ENCODE measurements at regions not wholly inside any gene's neighbourhood (a gene's known extent, or its start where the extent isn't known, plus 50 kb on each side); places are given as distances from the start of the nearest gene placed in this dataset.

DNA sequence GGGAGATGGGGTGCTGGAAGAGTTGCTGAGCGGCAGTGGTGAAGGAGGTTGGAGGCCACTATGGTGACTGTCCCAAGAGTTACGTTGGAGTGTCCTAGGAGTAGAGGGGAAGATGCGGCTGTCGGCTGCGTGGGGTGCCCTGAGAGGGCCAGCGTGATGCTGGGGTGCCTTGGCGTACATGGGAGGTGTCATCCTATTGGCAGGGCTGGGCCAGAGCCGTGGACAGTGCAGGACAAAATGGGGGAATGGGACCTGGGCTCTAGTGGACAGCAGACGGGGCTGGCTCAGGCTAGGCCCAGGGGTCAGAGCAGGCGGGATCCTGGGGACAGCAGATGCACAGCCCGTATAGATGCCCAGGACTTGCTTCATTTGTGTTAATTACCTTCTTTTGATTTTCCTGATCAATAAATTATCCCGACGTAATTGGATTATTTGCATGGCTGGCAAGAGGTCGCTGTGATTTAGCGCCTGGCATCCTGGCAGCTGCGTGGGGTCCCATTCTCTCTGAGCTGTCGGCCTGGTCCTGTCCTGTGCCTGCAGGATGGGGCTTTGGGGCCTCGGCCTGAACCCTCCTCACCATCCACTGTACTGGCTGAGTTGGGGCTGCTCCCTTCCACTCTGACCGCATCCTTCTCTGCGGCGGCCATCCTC, 203.9 kb upstream of the C14orf180 start:
- Histone ChIP-seq H3K4me2 (no peak overlapping the region), H3K79me2 (no peaks in the 10 kb centered on the region), H4K20me1 (ENCODE audit: insufficient read depth, poor library complexity, severe bottlenecking) (no peaks in the 10 kb centered on the region), H3K27me3 (no peaks in the 10 kb centered on the region), H3K4me1 (ENCODE audit: insufficient read depth) (no peaks in the 10 kb centered on the region), H3K9me2 (replicated peaks; ENCODE audit: insufficient read depth) (no peaks in the 10 kb centered on the region), H3K4me3 (no peak overlapping the region), H3K27ac (no peak overlapping the region), H3K36me3 (replicated peaks; ENCODE audit: insufficient read depth, low read depth) (no peaks in the 10 kb centered on the region), H3K9me3 (ENCODE audit: low read depth) (no peaks in the 10 kb centered on the region), H2AFZ (no peak overlapping the region)
- TF ChIP-seq EZH2phosphoT487 (IDR thresholded peaks at IDR 0.05; ENCODE audit: low read depth, severe bottlenecking, unreplicated experiment) (no peak), EZH2 (IDR thresholded peaks at IDR 0.05; ENCODE audit: borderline replicate concordance) (no peak)
- TF ChIP-seq, protein P1, sequence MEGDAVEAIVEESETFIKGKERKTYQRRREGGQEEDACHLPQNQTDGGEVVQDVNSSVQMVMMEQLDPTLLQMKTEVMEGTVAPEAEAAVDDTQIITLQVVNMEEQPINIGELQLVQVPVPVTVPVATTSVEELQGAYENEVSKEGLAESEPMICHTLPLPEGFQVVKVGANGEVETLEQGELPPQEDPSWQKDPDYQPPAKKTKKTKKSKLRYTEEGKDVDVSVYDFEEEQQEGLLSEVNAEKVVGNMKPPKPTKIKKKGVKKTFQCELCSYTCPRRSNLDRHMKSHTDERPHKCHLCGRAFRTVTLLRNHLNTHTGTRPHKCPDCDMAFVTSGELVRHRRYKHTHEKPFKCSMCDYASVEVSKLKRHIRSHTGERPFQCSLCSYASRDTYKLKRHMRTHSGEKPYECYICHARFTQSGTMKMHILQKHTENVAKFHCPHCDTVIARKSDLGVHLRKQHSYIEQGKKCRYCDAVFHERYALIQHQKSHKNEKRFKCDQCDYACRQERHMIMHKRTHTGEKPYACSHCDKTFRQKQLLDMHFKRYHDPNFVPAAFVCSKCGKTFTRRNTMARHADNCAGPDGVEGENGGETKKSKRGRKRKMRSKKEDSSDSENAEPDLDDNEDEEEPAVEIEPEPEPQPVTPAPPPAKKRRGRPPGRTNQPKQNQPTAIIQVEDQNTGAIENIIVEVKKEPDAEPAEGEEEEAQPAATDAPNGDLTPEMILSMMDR (IDR thresholded peaks at IDR 0.05; ENCODE audit: poor library complexity): no peak
- no peak for DNase-seq (ENCODE audit: low spot score)
- 93% methylated on average over 21 of the region's 21 CpGs for WGBS (ENCODE audit: low lambda C conversion rate, missing lambda C conversion rate)

DNA sequence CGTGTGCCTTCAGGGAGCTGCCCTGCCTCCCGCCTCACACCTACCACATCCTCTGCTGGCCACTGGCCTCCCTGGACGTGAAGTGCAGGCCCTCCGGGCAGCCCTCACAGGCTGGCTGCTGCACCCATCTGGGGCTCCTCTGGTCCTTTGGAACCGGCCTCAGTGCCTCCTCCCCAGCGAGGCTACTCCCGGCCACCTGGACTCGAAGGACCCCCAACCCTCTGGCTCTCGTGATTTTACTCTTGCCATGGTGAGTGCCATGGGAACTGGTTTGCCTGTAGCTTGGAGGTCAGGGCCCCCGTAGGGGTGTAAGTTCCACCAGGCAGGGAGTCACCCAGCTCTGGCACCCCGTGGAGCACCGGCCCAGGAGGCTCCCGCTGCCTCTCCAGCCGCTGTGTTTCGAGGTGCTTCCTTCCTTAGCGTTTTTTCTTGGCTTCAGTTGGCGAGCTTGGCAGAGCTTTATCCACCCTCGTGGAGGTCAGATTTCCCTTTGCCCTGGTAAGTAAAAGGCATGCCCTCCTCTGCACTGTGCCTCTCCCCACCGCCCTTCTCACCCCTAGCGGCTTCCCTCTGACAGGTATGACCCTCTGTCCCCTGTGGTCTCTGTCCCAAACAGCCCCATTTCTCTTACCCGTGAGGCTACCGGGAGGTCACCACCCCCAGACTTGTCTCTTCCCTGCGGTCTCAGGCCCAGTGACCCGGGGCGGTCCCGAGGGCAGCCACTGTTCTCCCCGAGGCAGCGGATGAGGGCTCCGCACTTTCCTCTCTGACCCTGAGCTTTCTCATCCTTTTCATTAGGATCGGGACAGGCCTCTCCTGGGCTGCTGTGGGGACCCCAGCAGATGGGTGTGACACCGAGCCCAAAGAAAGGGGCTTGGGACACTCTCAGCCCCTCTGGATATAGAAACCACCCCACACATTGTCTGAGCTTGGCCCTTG, 203.1 kb upstream of the C14orf180 start:
- H3K36me3 ChIP-seq (replicated peaks; ENCODE audit: insufficient read depth, low read depth): no peaks in the 10 kb centered on the region
- DNase-seq (ENCODE audit: low spot score): no peak
- H3K9me3 ChIP-seq (ENCODE audit: low read depth): no peaks in the 10 kb centered on the region
- H3K4me3 ChIP-seq: no peak overlapping the region
- WGBS (ENCODE audit: low lambda C conversion rate, missing lambda C conversion rate): 91% methylated on average over 31 of the region's 31 CpGs
- no peak overlapping the region for H3K27ac ChIP-seq
- H2AFZ ChIP-seq: no peak overlapping the region
- H3K4me2 ChIP-seq: no peak overlapping the region
- no peaks in the 10 kb centered on the region for H4K20me1 ChIP-seq (ENCODE audit: insufficient read depth, poor library complexity, severe bottlenecking)
- no peaks in the 10 kb centered on the region for H3K79me2 ChIP-seq
- TF ChIP-seq EZH2 (IDR thresholded peaks at IDR 0.05; ENCODE audit: borderline replicate concordance) (no peak), EZH2phosphoT487 (IDR thresholded peaks at IDR 0.05; ENCODE audit: low read depth, severe bottlenecking, unreplicated experiment) (no peak)
- TF ChIP-seq, protein P1 (IDR thresholded peaks at IDR 0.05; ENCODE audit: poor library complexity): no peak
- no peaks in the 10 kb centered on the region for H3K9me2 ChIP-seq (replicated peaks; ENCODE audit: insufficient read depth)
- H3K4me1 ChIP-seq (ENCODE audit: insufficient read depth): no peaks in the 10 kb centered on the region
- H3K27me3 ChIP-seq: no peaks in the 10 kb centered on the region

DNA sequence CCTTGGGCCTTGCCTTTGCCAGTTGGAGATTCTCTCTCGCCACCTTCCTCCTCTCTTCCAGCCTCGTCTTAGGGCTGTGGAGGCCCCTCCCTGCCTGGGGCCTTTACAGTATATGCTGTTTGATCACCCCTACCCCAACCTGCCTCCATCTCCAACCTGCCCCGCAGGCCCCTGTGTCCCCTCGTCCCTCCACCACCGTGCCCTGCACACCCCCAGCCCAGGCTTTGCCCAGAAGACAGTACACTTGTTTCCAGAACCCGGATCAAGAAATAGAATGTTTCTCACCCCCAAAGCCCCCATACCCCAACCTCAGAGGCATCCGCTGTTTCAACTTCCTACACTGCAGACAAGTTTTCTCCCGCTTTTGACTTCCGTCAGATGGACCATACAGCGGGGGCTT, 202.3 kb upstream of the C14orf180 start:
- Histone ChIP-seq H3K79me2 (no peaks in the 10 kb centered on the region), H3K9me2 (replicated peaks; ENCODE audit: insufficient read depth) (no peaks in the 10 kb centered on the region), H3K27me3 (no peaks in the 10 kb centered on the region), H3K36me3 (replicated peaks; ENCODE audit: insufficient read depth, low read depth) (no peaks in the 10 kb centered on the region), H2AFZ (no peak overlapping the region), H4K20me1 (ENCODE audit: insufficient read depth, poor library complexity, severe bottlenecking) (no peaks in the 10 kb centered on the region), H3K4me2 (no peak overlapping the region), H3K9me3 (ENCODE audit: low read depth) (no peaks in the 10 kb centered on the region), H3K4me1 (ENCODE audit: insufficient read depth) (no peaks in the 10 kb centered on the region), H3K4me3 (no peak overlapping the region), H3K27ac (no peak overlapping the region)
- no peak for TF ChIP-seq EZH2 (IDR thresholded peaks at IDR 0.05; ENCODE audit: borderline replicate concordance)
- TF ChIP-seq EZH2phosphoT487 (IDR thresholded peaks at IDR 0.05; ENCODE audit: low read depth, severe bottlenecking, unreplicated experiment): no peak
- TF ChIP-seq, protein P1 (IDR thresholded peaks at IDR 0.05; ENCODE audit: poor library complexity): no peak
- DNase-seq (ENCODE audit: low spot score): no peak
- 86% methylated on average over 7 of the region's 10 CpGs for WGBS (ENCODE audit: low lambda C conversion rate, missing lambda C conversion rate)
